K562 (cell line): ENCODE measurements at regions not wholly inside any gene's neighbourhood (a gene's known extent, or its start where the extent isn't known, plus 50 kb on each side); places are given as distances from the start of the nearest gene placed in this dataset.

ENCODE experiments used
- ATAC-seq: fragments of 200-7000 bp; cut with Tn5 transposase; 3 replicates; pipeline ENCODE4 v1.9.1; 2020; ENCODE audit warnings: moderate library complexity
- BruUV-seq: library from RNA; stranded (reverse); fragments of 400-500 nt; replicated peaks from 2 replicates; lab custom pipeline; 2021; lab: Mats Ljungman, UMichigan
- CTCF ChIA-PET: fragments of 300-600 bp; formaldehyde crosslinking; extraction: SDS; loops from one replicate; lab custom pipeline; 2021; ENCODE audit warnings: low intra/inter-chr PET ratio; lab: Yijun Ruan, JAX
- POLR2A ChIA-PET: fragments of 300-600, 350-650 bp; sonication (Branson Sonifier 250); formaldehyde crosslinking; extraction: SDS; loops from one replicate; lab custom pipeline; 2021; ENCODE audit warnings: antibody characterized with exemption, inconsistent platforms; lab: Yijun Ruan, JAX
- DNase-seq, 4 experiments: peaks; one replicate each; pipeline versions ENCODE4 v3.0.0 to v3.0.0-alpha.2; 2011 to 2018; ENCODE audit warnings: low spot score in 3 of 4, mixed read lengths in 3 of 4; ENCODE audit errors: extremely low read depth in 1 of 4
- FAIRE-seq: peaks from 2 replicates; lab custom pipeline; 2011; peaks lifted over from hg19 to GRCh38; lab: Jason Lieb, UNC
- H2AFZ ChIP-seq: 2 replicates; pipeline ENCODE4 v1.6.0; 2011; ENCODE audit warnings: low read depth, low read length, control low read depth, inconsistent platforms
- H3K27ac ChIP-seq: fragments of 200-600 bp; 3 replicates; pipeline ENCODE4 v1.8.0; 2011; ENCODE audit warnings: low read depth, mild to moderate bottlenecking, control low read depth, inconsistent platforms, low read length, moderate library complexity, mixed read lengths; ENCODE audit errors: extremely low read depth
- H3K27me3 ChIP-seq, 2 experiments: fragments of 300-600 bp in 1 of 2; 2 replicates in 1 of 2; 3 replicates in 1 of 2; pipeline versions ENCODE4 v1.6.0 to v1.8.0; 2011; ENCODE audit warnings: inconsistent platforms in 2 of 2, low read length in 2 of 2, mild to moderate bottlenecking in 1 of 2, mixed read lengths in 1 of 2, moderate library complexity in 1 of 2; ENCODE audit not compliant: control insufficient read depth in 2 of 2, insufficient read depth in 2 of 2
- H3K36me3 ChIP-seq: fragments of 300-600 bp; 3 replicates; pipeline ENCODE4 v1.8.0; 2011; ENCODE audit warnings: mild to moderate bottlenecking, low read length, inconsistent platforms; ENCODE audit not compliant: control insufficient read depth, insufficient read depth
- H3K4me1 ChIP-seq, 2 experiments: fragments of 200-600 bp in 1 of 2; replicated peaks in 1 of 2; 2 replicates in 1 of 2; 3 replicates in 1 of 2; pipeline versions ENCODE4 v1.5.1 to v1.8.0; 2011; ENCODE audit warnings: inconsistent platforms in 2 of 2, low read length in 2 of 2, mild to moderate bottlenecking in 1 of 2, mixed read lengths in 1 of 2, moderate library complexity in 1 of 2; ENCODE audit not compliant: control insufficient read depth in 2 of 2, insufficient read depth in 2 of 2
- H3K4me2 ChIP-seq: 2 replicates; pipeline ENCODE4 v1.6.1; 2011; ENCODE audit warnings: low read length, control low read depth, inconsistent platforms, mixed read lengths; ENCODE audit not compliant: insufficient read depth
- H3K4me3 ChIP-seq: fragments of 200-600 bp; sonication (generic), shearing (Covaris generic); 2 replicates; pipeline ENCODE4 v1.5.1; 2016; ENCODE audit warnings: control low read depth, inconsistent platforms
- H3K79me2 ChIP-seq: fragments of 200-600 bp; 3 replicates; pipeline ENCODE4 v1.8.0; 2011; ENCODE audit warnings: low read length, inconsistent platforms; ENCODE audit not compliant: control insufficient read depth, insufficient read depth
- H3K9ac ChIP-seq, 2 experiments: 2 replicates each; pipeline versions ENCODE4 v1.6.0 to v1.6.1; 2011; ENCODE audit warnings: low read depth in 2 of 2, low read length in 2 of 2, control low read depth in 1 of 2, inconsistent platforms in 1 of 2, mild to moderate bottlenecking in 1 of 2, mixed read lengths in 1 of 2; ENCODE audit not compliant: insufficient read depth in 1 of 2
- H3K9me1 ChIP-seq: one replicate; pipeline ENCODE4 v1.6.0; 2011; ENCODE audit warnings: inconsistent platforms, mild to moderate bottlenecking, low read length, moderate library complexity; ENCODE audit not compliant: control insufficient read depth, insufficient read depth
- H3K9me3 ChIP-seq: replicated peaks from 2 replicates; pipeline ENCODE4 v1.5.1; 2011; ENCODE audit warnings: low read depth, low read length, inconsistent platforms; ENCODE audit not compliant: control insufficient read depth, insufficient read depth
- H4K20me1 ChIP-seq: replicated peaks from 2 replicates; pipeline ENCODE4 v1.6.1; 2011; ENCODE audit warnings: low read length, inconsistent platforms, mixed read lengths; ENCODE audit not compliant: control insufficient read depth, insufficient read depth
- CBX5 ChIP-seq: IDR thresholded peaks from 2 replicates; pipeline ENCODE4 v1.6.1; 2014; ENCODE audit warnings: low read depth, borderline replicate concordance
- CHD4 ChIP-seq: fragments of 200-600 bp; sonication (generic); IDR thresholded peaks from 3 replicates; pipeline ENCODE4 v1.6.1; 2012; ENCODE audit warnings: low read depth, mild to moderate bottlenecking, mixed read lengths, low read length, inconsistent platforms; ENCODE audit not compliant: insufficient read depth, insufficient replicate concordance, poor library complexity, severe bottlenecking
- EGR1 ChIP-seq: fragments of 450-650 bp; conservative IDR thresholded peaks from 2 replicates; pipeline ENCODE4 v1.6.1; 2017; ENCODE audit warnings: mild to moderate bottlenecking
- ELK1 ChIP-seq: sonication (generic); formaldehyde crosslinking; IDR thresholded peaks from 2 replicates; pipeline ENCODE4 v1.8.1; 2022; ENCODE audit warnings: missing genetic modification reagents
- HES1 ChIP-seq: fragments of 450-650 bp; IDR thresholded peaks from 2 replicates; pipeline ENCODE4 v1.6.1; 2016; ENCODE audit warnings: low read depth, mild to moderate bottlenecking, moderate library complexity
- RFX1 ChIP-seq: fragments of 450-650 bp; IDR thresholded peaks from 2 replicates; pipeline ENCODE4 v1.6.1; 2016; ENCODE audit warnings: mild to moderate bottlenecking, moderate library complexity
- SREBF1 ChIP-seq: fragments of 150-350 bp; IDR thresholded peaks from 2 replicates; pipeline ENCODE4 v1.6.1; 2014; ENCODE audit warnings: antibody characterized with exemption, low read depth, low read length, borderline replicate concordance
- ZNF316 ChIP-seq: fragments of 450-650 bp; IDR thresholded peaks from 2 replicates; pipeline ENCODE4 v1.6.1; 2016
- ZNF584 ChIP-seq: fragments of 200-800 bp; sonication (Bioruptor generic); IDR thresholded peaks from 2 replicates; pipeline ENCODE4 v1.6.1; 2016; ENCODE audit warnings: low read depth, mild to moderate bottlenecking, missing genetic modification characterization, missing compliant biosample characterization
- WGBS: fragments of 100-300 bp; shearing (Covaris generic); methylation state at CpG from one replicate; pipeline ENCODE4 v1.1.6; 2016; ENCODE audit warnings: low coverage, mixed read lengths; ENCODE audit not compliant: insufficient coverage; ENCODE audit errors: missing lambda C conversion rate; 5-methylcytosine and 5-hydroxymethylcytosine counted together
- in situ Hi-C: fragments of 300-500 bp; cut with MboI; formaldehyde crosslinking; loops from 4 replicates; pipeline ENCODE4 v1.15.0; 2018; ENCODE audit warnings: inconsistent platforms, mixed read lengths
- intact Hi-C: fragments of 100-400 bp; cut with micrococcal nuclease; formaldehyde crosslinking; loops from 2 replicates; pipeline ENCODE4 v1.14.2; 2022

- TF ChIP-seq HES1: no peak
- no peak for TF ChIP-seq EGR1
- no peak for TF ChIP-seq ZNF316
- TF ChIP-seq, all 486 proteins: peak for 0
These were observed 234.0 kb downstream of the RPLP1 start (continued) for GRCh38 chr15:69686626-69687025.

- CTCF ChIA-PET: no interaction called here
- H3K79me2 ChIP-seq: no peaks in the 10 kb centered on the region
- no peaks in the 10 kb centered on the region for H3K9me1 ChIP-seq
- intact Hi-C loops: no loop called here
- WGBS: 0% methylated on average over 1 of the region's 1 CpG
- H3K9me3 ChIP-seq: no peaks in the 10 kb centered on the region
- H3K27ac ChIP-seq: no peak overlapping the region
- no peak for FAIRE-seq
- ATAC-seq: no peak
- DNase-seq: no peak
- no peaks in the 10 kb centered on the region for H4K20me1 ChIP-seq
- no peaks in the 10 kb centered on the region for H3K36me3 ChIP-seq
- TF ChIP-seq ELK1 (no peak), CBX5 (no peak), RFX1 (no peak), SREBF1 (no peak), CHD4 (no peak), ZNF584 (peak; percentile 99)
- POLR2A ChIA-PET: no interaction called here
- BruUV-seq: no TSS peak
- H3K27me3 ChIP-seq: no peaks in the 10 kb centered on the region
- no peaks in the 10 kb centered on the region for H3K4me1 ChIP-seq
- H2AFZ ChIP-seq: no peak overlapping the region
- in situ Hi-C loops: no loop called here
- H3K9ac ChIP-seq: no peak overlapping the region
- no peak overlapping the region for H3K4me2 ChIP-seq
- H3K4me3 ChIP-seq: no peak overlapping the region
These were observed 236.5 kb downstream of the RPLP1 start for GRCh38 chr15:69689133-69689532.
